Progenitor cell of endocrine pancreas (in vitro differentiated cells): ENCODE measurements at regions not wholly inside any gene's neighbourhood (a gene's known extent, or its start where the extent isn't known, plus 50 kb on each side); places are given as distances from the start of the nearest gene placed in this dataset.

Source experiments
- DNase-seq: peaks from one replicate; pipeline ENCODE4 v3.0.0; 2021; ENCODE audit warnings: low spot score; ENCODE audit not compliant: unreplicated experiment
- H3K27ac Mint-ChIP-seq: 2 replicates; pipeline ENCODE4 v1.8.0; 2021; ENCODE audit warnings: mild to moderate bottlenecking, moderate library complexity, mixed read lengths
- H3K27me3 Mint-ChIP-seq: 2 replicates; pipeline ENCODE4 v1.8.0; 2021; ENCODE audit warnings: mixed read lengths
- H3K36me3 Mint-ChIP-seq: 2 replicates; pipeline ENCODE4 v1.8.0; 2022; ENCODE audit warnings: mixed read lengths; ENCODE audit not compliant: insufficient read depth
- H3K4me1 Mint-ChIP-seq: 2 replicates; pipeline ENCODE4 v1.8.0; 2021; ENCODE audit warnings: low read depth, mixed read lengths
- H3K4me3 Mint-ChIP-seq: 2 replicates; pipeline ENCODE4 v1.8.0; 2021; ENCODE audit warnings: low read depth, mild to moderate bottlenecking, moderate library complexity, mixed read lengths
- H3K9me3 Mint-ChIP-seq: 2 replicates; pipeline ENCODE4 v1.8.0; 2021; ENCODE audit warnings: low read depth, mixed read lengths
- CTCF ChIP-seq: fragments of 200-600 bp; sonication (generic); IDR thresholded peaks from one replicate; pipeline ENCODE4 v1.5.0; 2021; ENCODE audit warnings: antibody characterized with exemption, mild to moderate bottlenecking; ENCODE audit not compliant: unreplicated experiment

GRCh38 chr10:81040940-81041339, 503.2 kb downstream of the SH2D4B start:
- Mint-ChIP-seq H3K4me1 (peaks cover 3% of the 10 kb centered on the region), H3K27ac (no peak overlapping the region), H3K27me3 (no peaks in the 10 kb centered on the region), H3K36me3 (peaks cover 1% of the 10 kb centered on the region), H3K9me3 (peaks cover 15% of the 10 kb centered on the region), H3K4me3 (no peak overlapping the region)
- no peak for DNase-seq
- no peak for TF ChIP-seq CTCF

DNA sequence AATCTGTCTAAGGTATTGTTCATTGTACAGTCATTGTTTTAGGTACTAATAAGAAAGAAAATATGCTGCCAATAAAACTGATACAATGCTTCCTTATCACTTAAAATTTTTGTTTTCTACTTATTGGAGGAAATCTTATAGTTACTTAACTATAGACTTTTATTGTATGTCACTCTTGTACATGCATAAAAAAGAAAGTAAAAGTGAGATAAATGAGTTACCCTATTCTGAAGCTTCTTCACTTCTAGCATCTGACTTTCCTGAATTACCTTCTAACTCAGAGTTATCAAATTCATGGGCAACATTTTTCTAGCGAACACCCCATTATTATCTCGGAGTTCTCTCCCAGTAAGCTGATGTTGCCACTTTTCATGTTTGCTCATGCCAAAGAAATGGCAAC, 504.9 kb downstream of the SH2D4B start:
- no peak overlapping the region for H3K27ac Mint-ChIP-seq
- H3K36me3 Mint-ChIP-seq: peaks cover 1% of the 10 kb centered on the region

GRCh38 chr10:81065474-81065873, 527.8 kb downstream of the SH2D4B start:
- H3K27ac Mint-ChIP-seq: no peak overlapping the region
- no peaks in the 10 kb centered on the region for H3K27me3 Mint-ChIP-seq
- H3K4me1 Mint-ChIP-seq: no peaks in the 10 kb centered on the region

More for the DNA sequence above, 504.9 kb downstream of the SH2D4B start:
- no peaks in the 10 kb centered on the region for H3K27me3 Mint-ChIP-seq
- DNase-seq: no peak
- no peak overlapping the region for H3K4me3 Mint-ChIP-seq
- H3K9me3 Mint-ChIP-seq: peaks cover 15% of the 10 kb centered on the region
- no peak for TF ChIP-seq CTCF
- peaks cover 3% of the 10 kb centered on the region for H3K4me1 Mint-ChIP-seq

DNA sequence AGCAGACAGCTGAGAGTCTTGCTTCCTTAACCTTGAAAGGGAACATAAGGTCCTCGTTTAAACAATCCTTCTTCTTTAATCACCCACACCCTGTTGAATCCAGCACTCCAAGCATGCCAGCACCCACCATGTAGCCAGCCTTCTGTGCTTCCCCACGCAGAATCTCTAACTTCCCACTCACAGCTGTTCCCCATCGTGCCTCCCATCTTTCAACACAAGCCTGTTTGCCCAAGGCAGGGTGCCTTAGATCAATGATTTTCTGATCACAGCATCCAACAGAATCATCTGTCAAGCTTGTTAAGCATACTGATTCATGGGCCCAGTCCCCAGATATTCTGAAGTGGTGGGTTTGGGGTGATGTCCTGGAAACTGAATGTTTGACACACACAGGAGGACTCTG, 530.8 kb downstream of the SH2D4B start:
- TF ChIP-seq CTCF: no peak
- H3K27ac Mint-ChIP-seq: no peak overlapping the region
- H3K27me3 Mint-ChIP-seq: no peaks in the 10 kb centered on the region

More at GRCh38 chr10:81065474-81065873, 527.8 kb downstream of the SH2D4B start:
- DNase-seq: no peak
- no peak for TF ChIP-seq CTCF
- H3K9me3 Mint-ChIP-seq: no peaks in the 10 kb centered on the region
- no peaks in the 10 kb centered on the region for H3K36me3 Mint-ChIP-seq
- no peak overlapping the region for H3K4me3 Mint-ChIP-seq

DNA sequence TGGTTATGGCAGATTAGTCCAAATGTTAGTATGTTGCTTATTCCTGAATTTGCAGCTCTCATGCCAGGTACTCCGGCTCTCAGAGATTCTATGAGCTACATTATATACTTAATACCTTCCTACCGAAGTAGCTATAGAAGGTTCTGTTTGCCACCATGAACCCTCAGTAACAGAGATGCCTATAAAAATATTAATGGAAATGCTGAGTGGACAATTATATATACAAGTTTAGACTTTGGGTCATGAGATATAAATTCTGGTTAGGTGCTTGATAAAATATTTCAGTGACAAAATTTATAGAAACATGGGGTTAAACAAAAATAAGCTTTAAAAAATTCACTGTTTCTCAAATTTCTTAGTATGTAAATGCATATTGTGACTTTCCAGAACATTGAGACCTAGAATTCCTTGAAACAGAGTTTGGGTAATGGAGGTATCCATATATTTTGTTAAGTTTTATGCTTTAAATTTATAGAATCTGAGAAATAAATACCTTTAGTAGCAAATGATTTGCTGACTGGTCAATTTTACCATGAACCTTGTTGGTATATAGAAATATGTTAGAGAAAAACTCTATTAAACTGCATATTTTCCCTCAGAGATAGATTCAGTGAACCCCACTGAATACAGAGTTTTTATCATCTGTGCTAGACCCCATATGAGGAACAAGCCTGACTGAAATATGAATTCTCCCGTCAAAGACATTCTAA, 533.5 kb downstream of the SH2D4B start:
- DNase-seq: no peak
- Mint-ChIP-seq H3K4me1 (no peaks in the 10 kb centered on the region), H3K27me3 (no peaks in the 10 kb centered on the region), H3K4me3 (no peak overlapping the region), H3K9me3 (no peaks in the 10 kb centered on the region), H3K36me3 (no peaks in the 10 kb centered on the region), H3K27ac (no peak overlapping the region)
- no peak for TF ChIP-seq CTCF

More for the DNA sequence above, 530.8 kb downstream of the SH2D4B start:
- H3K36me3 Mint-ChIP-seq: no peaks in the 10 kb centered on the region
- H3K9me3 Mint-ChIP-seq: no peaks in the 10 kb centered on the region
- DNase-seq: no peak
- no peaks in the 10 kb centered on the region for H3K4me1 Mint-ChIP-seq
- no peak overlapping the region for H3K4me3 Mint-ChIP-seq
